ENCODE measurements at regions not wholly inside any gene's neighbourhood (a gene's known extent, or its start where the extent isn't known, plus 50 kb on each side); places are given as distances from the start of the nearest gene placed in this dataset.
"Not testable (repeated sequence)": the region's sequence is repeated elsewhere in the genome, so short reads cannot be mapped to it uniquely, and the experiment has no call there.

DNA sequence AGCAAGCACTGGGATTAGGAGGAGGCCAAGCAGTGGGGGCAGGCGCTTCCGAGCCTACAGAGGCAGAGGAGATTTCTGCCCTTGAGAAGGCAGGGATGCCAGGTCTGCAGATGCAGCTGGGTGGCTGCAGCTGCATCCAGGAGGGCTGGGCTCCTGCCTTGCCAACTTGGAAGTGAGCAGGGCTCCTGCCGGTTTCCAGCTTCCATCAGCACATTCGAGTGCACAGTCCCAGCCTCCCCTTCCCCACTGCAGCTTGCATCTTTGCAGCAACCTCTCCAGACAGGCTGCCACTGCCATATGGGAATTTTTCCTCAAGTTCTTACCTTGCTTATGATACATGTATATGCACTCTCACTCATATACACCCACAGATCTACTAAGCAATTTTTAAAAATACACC lies 1234.3 kb upstream of the B3GALT2 start:
- TF ChIP-seq, protein P1, sequence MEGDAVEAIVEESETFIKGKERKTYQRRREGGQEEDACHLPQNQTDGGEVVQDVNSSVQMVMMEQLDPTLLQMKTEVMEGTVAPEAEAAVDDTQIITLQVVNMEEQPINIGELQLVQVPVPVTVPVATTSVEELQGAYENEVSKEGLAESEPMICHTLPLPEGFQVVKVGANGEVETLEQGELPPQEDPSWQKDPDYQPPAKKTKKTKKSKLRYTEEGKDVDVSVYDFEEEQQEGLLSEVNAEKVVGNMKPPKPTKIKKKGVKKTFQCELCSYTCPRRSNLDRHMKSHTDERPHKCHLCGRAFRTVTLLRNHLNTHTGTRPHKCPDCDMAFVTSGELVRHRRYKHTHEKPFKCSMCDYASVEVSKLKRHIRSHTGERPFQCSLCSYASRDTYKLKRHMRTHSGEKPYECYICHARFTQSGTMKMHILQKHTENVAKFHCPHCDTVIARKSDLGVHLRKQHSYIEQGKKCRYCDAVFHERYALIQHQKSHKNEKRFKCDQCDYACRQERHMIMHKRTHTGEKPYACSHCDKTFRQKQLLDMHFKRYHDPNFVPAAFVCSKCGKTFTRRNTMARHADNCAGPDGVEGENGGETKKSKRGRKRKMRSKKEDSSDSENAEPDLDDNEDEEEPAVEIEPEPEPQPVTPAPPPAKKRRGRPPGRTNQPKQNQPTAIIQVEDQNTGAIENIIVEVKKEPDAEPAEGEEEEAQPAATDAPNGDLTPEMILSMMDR (IDR thresholded peaks at IDR 0.05; ENCODE audit: control insufficient read depth, insufficient read depth, low read depth, low read length, missing control alignments), result no peak
- DNase-seq (ENCODE audit: low read depth), result no peak
- H3K4me3 ChIP-seq (ENCODE audit: control insufficient read depth, low read depth, low read length), result no peak overlapping the region

DNA sequence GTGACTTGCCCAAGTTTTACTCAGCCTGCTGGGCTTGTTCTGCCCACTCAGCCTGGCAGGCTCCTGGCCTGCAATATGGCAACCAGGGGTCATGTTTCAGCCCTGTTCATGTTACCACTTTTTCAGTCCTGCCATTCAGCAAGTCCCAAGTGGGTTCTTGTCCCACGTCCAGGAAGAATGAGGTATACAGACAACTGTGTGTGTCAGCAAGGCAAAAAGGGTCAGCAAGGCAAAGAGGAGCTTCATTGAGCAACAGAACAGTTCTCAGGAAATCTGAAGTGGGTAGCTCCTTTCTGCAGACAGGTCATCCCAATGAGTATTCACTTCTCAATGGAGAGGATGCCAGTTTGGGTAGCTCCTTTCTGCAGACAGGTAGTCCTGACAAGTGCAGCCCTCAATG lies 1233.3 kb upstream of the B3GALT2 start:
- TF ChIP-seq, protein P1 (IDR thresholded peaks at IDR 0.05; ENCODE audit: control insufficient read depth, insufficient read depth, low read depth, low read length, missing control alignments), result no peak
- DNase-seq (ENCODE audit: low read depth), result no peak
- no peak overlapping the region for H3K4me3 ChIP-seq (ENCODE audit: control insufficient read depth, low read depth, low read length)

DNA sequence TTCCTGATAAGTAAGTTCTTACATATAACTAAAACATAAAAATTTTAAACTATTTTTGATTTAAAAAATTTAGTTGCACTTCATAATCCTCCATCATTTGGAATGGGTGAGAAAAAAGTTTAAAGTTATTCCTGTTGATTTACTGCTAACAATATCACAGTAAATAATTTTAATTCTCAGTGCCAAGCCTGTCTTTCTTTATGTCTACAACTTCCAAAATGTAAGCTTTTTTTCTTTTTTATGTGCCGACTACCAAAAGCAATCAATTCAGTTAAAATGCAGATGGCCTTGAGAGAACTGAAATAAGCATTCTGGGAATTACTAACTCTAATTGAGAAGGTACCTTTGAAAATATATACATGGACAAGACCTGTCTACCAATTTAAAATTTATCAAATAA lies 1224.3 kb upstream of the B3GALT2 start:
- no peak overlapping the region for H3K4me3 ChIP-seq (ENCODE audit: control insufficient read depth, low read depth, low read length)
- TF ChIP-seq, protein P1 (IDR thresholded peaks at IDR 0.05; ENCODE audit: control insufficient read depth, insufficient read depth, low read depth, low read length, missing control alignments), result no peak
- DNase-seq (ENCODE audit: low read depth), result no peak

DNA sequence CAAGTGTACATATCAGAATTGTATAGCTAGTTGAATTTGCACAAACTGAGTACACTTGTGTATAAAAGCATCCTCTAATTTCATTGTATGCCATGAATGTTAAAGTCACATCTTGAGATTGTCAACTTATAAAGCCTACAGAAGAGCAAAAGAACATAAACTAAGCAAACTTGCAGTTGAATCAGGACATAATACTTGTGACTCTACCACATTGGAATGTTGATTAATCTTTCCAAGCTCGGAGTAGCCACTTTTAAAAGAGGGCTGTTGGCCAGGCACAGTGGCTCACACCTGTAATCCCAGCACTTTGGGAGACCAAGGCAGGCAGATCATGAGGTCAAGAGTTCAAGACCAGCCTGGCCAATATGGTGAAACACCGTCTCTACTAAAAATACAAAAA lies 1220.8 kb upstream of the B3GALT2 start:
- not testable (repeated sequence) for H3K4me3 ChIP-seq (ENCODE audit: control insufficient read depth, low read depth, low read length); DNase-seq (ENCODE audit: low read depth)

DNA sequence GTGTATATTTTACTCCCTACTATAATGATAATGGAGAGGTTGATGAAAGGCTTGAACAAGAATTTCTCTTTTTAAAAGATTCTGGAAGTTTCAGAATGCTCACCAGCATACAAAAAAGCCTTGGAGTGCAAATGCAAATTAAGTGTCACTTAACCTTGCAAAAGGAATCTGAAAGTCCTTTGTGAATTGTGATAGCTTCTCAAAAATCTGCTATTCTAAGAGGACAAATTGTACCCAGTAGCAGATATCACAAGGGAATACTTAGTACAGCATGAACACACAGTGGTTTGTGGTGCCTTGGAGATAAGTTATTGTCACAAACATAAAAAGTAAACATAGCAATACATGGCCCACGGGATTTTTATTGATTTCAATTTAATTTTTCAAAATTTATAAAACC lies 1208.3 kb upstream of the B3GALT2 start:
- no peak overlapping the region for H3K4me3 ChIP-seq (ENCODE audit: control insufficient read depth, low read depth, low read length)
- TF ChIP-seq, protein P1 (IDR thresholded peaks at IDR 0.05; ENCODE audit: control insufficient read depth, insufficient read depth, low read depth, low read length, missing control alignments), result no peak
- no peak for DNase-seq (ENCODE audit: low read depth)

DNA sequence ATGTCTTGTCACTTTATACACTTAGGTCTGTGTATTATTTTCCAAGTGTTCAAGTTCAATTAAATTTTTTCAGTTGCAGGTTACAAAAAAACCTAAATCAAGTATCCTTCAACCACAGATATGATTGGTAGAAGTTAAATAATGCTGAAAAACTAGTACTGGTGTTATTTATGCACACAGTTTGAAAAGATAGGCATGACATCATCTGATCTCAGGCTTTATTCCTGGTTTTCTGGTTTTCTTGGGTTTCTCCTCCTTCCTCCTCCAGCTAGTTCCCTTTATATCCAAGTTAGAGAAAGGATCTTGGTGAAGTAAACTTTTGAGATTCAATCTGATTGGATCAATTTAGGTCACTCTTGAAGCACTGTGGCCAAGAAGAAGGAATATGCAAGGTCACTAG lies 1201.1 kb upstream of the B3GALT2 start:
- no peak for DNase-seq (ENCODE audit: low read depth)
- H3K4me3 ChIP-seq (ENCODE audit: control insufficient read depth, low read depth, low read length), result no peak overlapping the region
- TF ChIP-seq, protein P1 (IDR thresholded peaks at IDR 0.05; ENCODE audit: control insufficient read depth, insufficient read depth, low read depth, low read length, missing control alignments), result no peak

DNA sequence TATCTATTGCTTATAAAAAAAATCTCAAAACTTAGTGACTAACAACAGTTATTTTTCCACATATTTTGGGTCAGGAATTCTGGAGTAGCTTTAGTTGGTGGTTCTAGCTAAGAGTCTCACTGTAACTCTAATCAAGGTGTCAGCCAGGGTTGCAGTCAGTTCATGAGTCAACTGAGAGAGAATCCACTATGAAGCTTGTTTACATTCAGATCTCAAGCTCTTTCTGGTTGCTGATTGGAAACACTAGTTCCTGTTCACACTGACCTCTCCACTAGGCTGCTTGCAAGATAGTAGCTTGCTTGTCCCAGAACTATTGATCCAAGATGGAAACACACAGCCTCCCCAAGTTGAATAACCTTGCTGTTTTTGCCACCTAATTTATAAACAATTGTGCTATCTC lies 1192.1 kb upstream of the B3GALT2 start:
- H3K4me3 ChIP-seq (ENCODE audit: control insufficient read depth, low read depth, low read length), result no peak overlapping the region
- no peak for DNase-seq (ENCODE audit: low read depth)
- TF ChIP-seq, protein P1 (IDR thresholded peaks at IDR 0.05; ENCODE audit: control insufficient read depth, insufficient read depth, low read depth, low read length, missing control alignments), result no peak

Measured in AG09309 (cell line).